HEK293 (cell line): ENCODE measurements at regions not wholly inside any gene's neighbourhood (a gene's known extent, or its start where the extent isn't known, plus 50 kb on each side); places are given as distances from the start of the nearest gene placed in this dataset.

Source experiments
- CTCF ChIA-PET: fragments of 350-600 bp; formaldehyde crosslinking; extraction: SDS; loops from one replicate; lab custom pipeline; 2021; ENCODE audit warnings: antibody characterized with exemption; lab: Yijun Ruan, JAX
- POLR2A ChIA-PET: fragments of 300-600 bp; formaldehyde crosslinking; extraction: SDS; loops from one replicate; lab custom pipeline; 2020; ENCODE audit warnings: antibody characterized with exemption, inconsistent platforms; lab: Yijun Ruan, JAX
- H3K27ac ChIP-seq: fragments of 200-500 bp; sonication (Bioruptor generic); 2 replicates; pipeline ENCODE4 v1.5.1; 2014; ENCODE audit warnings: low read depth, low read length, control low read depth, inconsistent platforms; ENCODE audit errors: extremely low read depth
- H3K36me3 ChIP-seq, 2 experiments: fragments of 200-500 bp in 1 of 2; sonication (Bioruptor generic) in 1 of 2; 1 replicate in 1 of 2; 2 replicates in 1 of 2; pipeline ENCODE4 v1.5.1; 2014 to 2017; ENCODE audit warnings: inconsistent platforms in 2 of 2, low read length in 2 of 2; ENCODE audit not compliant: control insufficient read depth in 2 of 2, insufficient read depth in 1 of 2
- H3K4me1 ChIP-seq: fragments of 200-500 bp; sonication (Bioruptor generic); 2 replicates; pipeline ENCODE4 v1.5.1; 2014; ENCODE audit warnings: mild to moderate bottlenecking, low read length, inconsistent platforms; ENCODE audit not compliant: control insufficient read depth, insufficient read depth
- H3K4me3 ChIP-seq: 2 replicates; pipeline ENCODE4 v1.5.1; 2011; ENCODE audit warnings: low read depth, mild to moderate bottlenecking, control low read depth, low read length, moderate library complexity
- H3K9me3 ChIP-seq: fragments of 200-500 bp; sonication (Bioruptor generic); 2 replicates; pipeline ENCODE4 v1.5.1; 2014; ENCODE audit warnings: low read depth, low read length, inconsistent platforms; ENCODE audit not compliant: control insufficient read depth, insufficient read depth
- GFI1B ChIP-seq: fragments of 450-650 bp; formaldehyde crosslinking; IDR thresholded peaks from 2 replicates; pipeline ENCODE4 v1.5.1; 2016; ENCODE audit warnings: missing biosample characterization, missing genetic modification characterization
- GLI2 ChIP-seq: fragments of 450-650 bp; formaldehyde crosslinking; IDR thresholded peaks from 2 replicates; pipeline ENCODE4; 2017; ENCODE audit warnings: missing biosample characterization, missing genetic modification characterization, low read depth, borderline replicate concordance
- HOXD13 ChIP-seq: sonication (generic); formaldehyde crosslinking; IDR thresholded peaks from 2 replicates; pipeline ENCODE4 v1.8.0; 2022; ENCODE audit warnings: missing genetic modification reagents, borderline replicate concordance
- IKZF3 ChIP-seq: fragments of 450-650 bp; IDR thresholded peaks from 2 replicates; pipeline ENCODE4 v1.5.0; 2018; ENCODE audit warnings: missing biosample characterization, mild to moderate bottlenecking, missing genetic modification characterization, moderate library complexity
- PRDM1 ChIP-seq: fragments of 450-650 bp; formaldehyde crosslinking; IDR thresholded peaks from 2 replicates; pipeline ENCODE4; 2016; ENCODE audit warnings: missing biosample characterization, missing genetic modification characterization
- YY2 ChIP-seq: fragments of 450-650 bp; formaldehyde crosslinking; IDR thresholded peaks from 2 replicates; pipeline ENCODE4 v1.5.1; 2016; ENCODE audit warnings: missing biosample characterization, missing genetic modification characterization
- ZNF114 ChIP-seq: fragments of 450-650 bp; formaldehyde crosslinking; IDR thresholded peaks from 2 replicates; pipeline ENCODE4 v1.5.0; 2017; ENCODE audit warnings: missing biosample characterization, missing genetic modification characterization
- ZNF19 ChIP-seq: fragments of 450-650 bp; formaldehyde crosslinking; IDR thresholded peaks from 2 replicates; pipeline ENCODE4; 2016; ENCODE audit warnings: missing biosample characterization, missing genetic modification characterization, low read depth
- ZNF354C ChIP-seq: fragments of 450-650 bp; formaldehyde crosslinking; IDR thresholded peaks from 2 replicates; pipeline ENCODE4 v1.5.1; 2016; ENCODE audit warnings: missing biosample characterization, missing genetic modification characterization, low read depth, borderline replicate concordance
- ZNF366 ChIP-seq: fragments of 450-650 bp; formaldehyde crosslinking; conservative IDR thresholded peaks from 2 replicates; pipeline ENCODE4 v1.5.1; 2016; ENCODE audit warnings: missing biosample characterization, missing genetic modification characterization
- ZNF416 ChIP-seq: fragments of 450-650 bp; formaldehyde crosslinking; IDR thresholded peaks from 2 replicates; pipeline ENCODE4 v1.5.1; 2016; ENCODE audit warnings: missing biosample characterization, missing genetic modification characterization
- ZNF510 ChIP-seq: fragments of 450-650 bp; formaldehyde crosslinking; IDR thresholded peaks from 2 replicates; pipeline ENCODE4 v1.5.1; 2018; ENCODE audit warnings: mild to moderate bottlenecking, missing genetic modification characterization, missing biosample characterization; ENCODE audit not compliant: insufficient replicate concordance
- ZNF701 ChIP-seq: fragments of 450-650 bp; formaldehyde crosslinking; IDR thresholded peaks from 2 replicates; pipeline ENCODE4 v1.5.1; 2016; ENCODE audit warnings: missing biosample characterization, missing genetic modification characterization
- ZNF768 ChIP-seq: fragments of 450-650 bp; formaldehyde crosslinking; IDR thresholded peaks from 2 replicates; pipeline ENCODE4 v1.5.1; 2018; ENCODE audit warnings: missing biosample characterization, mild to moderate bottlenecking, missing genetic modification characterization
- ZNF792 ChIP-seq: fragments of 450-650 bp; formaldehyde crosslinking; IDR thresholded peaks from 2 replicates; pipeline ENCODE4 v1.5.1; 2016; ENCODE audit warnings: missing biosample characterization, missing genetic modification characterization
- TF ChIP-seq, protein P1 (sequence below): fragments of 450-650 bp; formaldehyde crosslinking; IDR thresholded peaks from 2 replicates; pipeline ENCODE4 v1.5.1; 2016; ENCODE audit warnings: missing biosample characterization, missing genetic modification characterization
- TF ChIP-seq, protein P2 (sequence below): fragments of 450-650 bp; formaldehyde crosslinking; IDR thresholded peaks from 2 replicates; pipeline ENCODE4 v1.5.1; 2016; ENCODE audit warnings: missing biosample characterization, missing genetic modification characterization

DNA sequence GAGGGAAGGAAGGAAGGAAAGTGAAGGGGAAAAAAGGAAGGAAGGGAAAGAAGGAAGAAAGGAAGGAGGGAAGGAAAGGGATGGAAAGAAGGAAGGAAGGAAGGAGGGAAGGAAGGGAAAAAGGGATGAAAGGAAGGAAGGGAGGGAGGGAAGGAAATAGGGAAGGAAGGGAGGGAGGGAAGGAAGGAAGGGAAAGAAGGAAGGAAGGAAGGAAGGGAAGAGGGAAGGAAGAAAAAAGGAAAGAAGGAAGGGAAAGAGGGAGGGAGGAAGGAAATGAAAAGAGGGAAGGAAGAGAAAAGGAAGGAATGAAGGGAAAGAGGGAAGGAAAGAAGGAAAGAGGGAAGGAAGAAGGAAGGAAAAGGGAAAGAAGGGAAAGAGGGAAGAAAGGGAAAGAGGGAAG lies 136.9 kb downstream of the BARX1 start:
- Histone ChIP-seq H3K4me3 (no peak overlapping the region), H3K9me3 (no peaks in the 10 kb centered on the region), H3K4me1 (no peaks in the 10 kb centered on the region), H3K27ac (no peak overlapping the region)
- ChIA-PET POLR2A (no interaction called here), CTCF (no interaction called here)
- TF ChIP-seq ZNF701 (tag by site-specific recombination): no peak
- TF ChIP-seq PRDM1 (tag by site-specific recombination): 0 out of 2 replicates have a peak, but pooled peaks have one; percentile 11
- TF ChIP-seq ZNF366 (tag by site-specific recombination): peak; percentile 91
- TF ChIP-seq, all 188 proteins: peak for 2
- no peaks in the 10 kb centered on the region for H3K36me3 ChIP-seq

DNA sequence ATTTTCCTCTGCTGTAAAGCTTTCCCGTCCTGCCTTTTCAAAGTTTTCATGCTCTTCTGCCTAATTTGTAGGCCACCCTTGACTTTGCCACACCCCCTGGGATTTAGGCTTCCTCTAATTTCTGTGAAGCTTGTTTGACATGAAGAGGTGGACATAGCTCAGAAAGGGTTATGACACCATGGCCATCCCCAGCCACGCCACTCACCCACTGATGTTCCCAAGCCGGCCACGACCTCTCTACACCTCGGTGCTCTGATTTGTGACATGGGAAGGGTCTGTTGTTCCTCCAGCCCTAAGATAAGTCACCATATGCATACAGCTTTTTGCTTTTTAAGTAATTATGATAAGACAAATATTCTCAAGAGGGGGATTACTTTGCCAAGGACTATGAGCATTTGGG lies 139.5 kb downstream of the BARX1 start:
- TF ChIP-seq ZNF768 (tag by site-specific recombination) (no peak), ZNF416 (tag by site-specific recombination) (no peak)
- Histone ChIP-seq H3K4me3 (no peak overlapping the region), H3K27ac (no peak overlapping the region), H3K4me1 (no peaks in the 10 kb centered on the region), H3K36me3 (no peaks in the 10 kb centered on the region), H3K9me3 (no peaks in the 10 kb centered on the region)
- CTCF ChIA-PET: interaction anchor here (1.7 kb wide), 1 partner anchor 147 kb away, joined by 5 read pairs; no protein-coding TSS in a partner anchor
- POLR2A ChIA-PET: no interaction called here

DNA sequence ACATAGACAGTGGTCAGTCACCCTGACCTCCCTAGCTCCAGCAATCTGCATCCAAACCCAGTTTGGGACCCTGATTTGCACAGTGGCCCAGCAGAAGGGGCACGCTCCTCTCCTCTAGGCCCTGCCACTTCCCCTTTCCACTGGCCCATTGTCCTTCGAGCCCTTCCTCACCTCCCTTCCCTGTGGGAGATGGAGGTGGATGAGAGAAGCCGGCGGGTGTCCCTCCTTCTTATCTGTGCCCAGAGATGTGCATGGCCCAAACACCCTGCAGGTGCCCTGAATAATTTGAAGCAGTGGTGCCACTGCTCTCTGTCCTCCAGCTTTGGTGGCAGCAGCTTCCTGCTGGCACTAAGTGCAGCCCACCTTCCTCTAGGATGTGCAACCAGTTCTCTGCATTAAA lies 140.0 kb downstream of the BARX1 start:
- ChIA-PET CTCF (interaction anchor here (0.6 to 1.7 kb wide), 3 partner anchors 127 to 148 kb away, joined by 3 to 5 read pairs (median 3); no protein-coding TSS in a partner anchor), POLR2A (no interaction called here)
- no peak for TF ChIP-seq GFI1B (tag by site-specific recombination)
- no peak for TF ChIP-seq GLI2
- no peak for TF ChIP-seq ZNF114
- no peak for TF ChIP-seq YY2 (tag by site-specific recombination)
- TF ChIP-seq ZNF792 (tag by site-specific recombination): no peak
- no peak for TF ChIP-seq HOXD13
- TF ChIP-seq ZNF19 (tag by site-specific recombination): no peak
- no peak for TF ChIP-seq IKZF3 (tag by site-specific recombination)
- TF ChIP-seq PRDM1 (tag by site-specific recombination): no peak
- TF ChIP-seq, protein P1, sequence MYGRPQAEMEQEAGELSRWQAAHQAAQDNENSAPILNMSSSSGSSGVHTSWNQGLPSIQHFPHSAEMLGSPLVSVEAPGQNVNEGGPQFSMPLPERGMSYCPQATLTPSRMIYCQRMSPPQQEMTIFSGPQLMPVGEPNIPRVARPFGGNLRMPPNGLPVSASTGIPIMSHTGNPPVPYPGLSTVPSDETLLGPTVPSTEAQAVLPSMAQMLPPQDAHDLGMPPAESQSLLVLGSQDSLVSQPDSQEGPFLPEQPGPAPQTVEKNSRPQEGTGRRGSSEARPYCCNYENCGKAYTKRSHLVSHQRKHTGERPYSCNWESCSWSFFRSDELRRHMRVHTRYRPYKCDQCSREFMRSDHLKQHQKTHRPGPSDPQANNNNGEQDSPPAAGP: no peak
- TF ChIP-seq ZNF354C (tag by site-specific recombination): no peak
- TF ChIP-seq ZNF768 (tag by site-specific recombination): no peak
- TF ChIP-seq ZNF510 (tag by site-specific recombination): no peak
- TF ChIP-seq, protein P2, sequence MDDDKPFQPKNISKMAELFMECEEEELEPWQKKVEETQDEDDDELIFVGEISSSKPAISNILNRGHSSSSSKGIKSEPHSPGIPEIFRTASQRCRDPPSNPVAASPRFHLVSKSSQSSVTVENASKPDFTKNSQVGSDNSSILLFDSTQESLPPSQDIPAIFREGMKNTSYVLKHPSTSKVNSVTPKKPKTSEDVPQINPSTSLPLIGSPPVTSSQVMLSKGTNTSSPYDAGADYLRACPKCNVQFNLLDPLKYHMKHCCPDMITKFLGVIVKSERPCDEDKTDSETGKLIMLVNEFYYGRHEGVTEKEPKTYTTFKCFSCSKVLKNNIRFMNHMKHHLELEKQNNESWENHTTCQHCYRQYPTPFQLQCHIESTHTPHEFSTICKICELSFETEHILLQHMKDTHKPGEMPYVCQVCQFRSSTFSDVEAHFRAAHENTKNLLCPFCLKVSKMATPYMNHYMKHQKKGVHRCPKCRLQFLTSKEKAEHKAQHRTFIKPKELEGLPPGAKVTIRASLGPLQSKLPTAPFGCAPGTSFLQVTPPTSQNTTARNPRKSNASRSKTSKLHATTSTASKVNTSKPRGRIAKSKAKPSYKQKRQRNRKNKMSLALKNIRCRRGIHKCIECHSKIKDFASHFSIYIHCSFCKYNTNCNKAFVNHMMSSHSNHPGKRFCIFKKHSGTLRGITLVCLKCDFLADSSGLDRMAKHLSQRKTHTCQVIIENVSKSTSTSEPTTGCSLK (tag by site-specific recombination): no peak
- Histone ChIP-seq H3K27ac (no peak overlapping the region), H3K4me1 (no peaks in the 10 kb centered on the region), H3K4me3 (no peak overlapping the region), H3K36me3 (no peaks in the 10 kb centered on the region), H3K9me3 (no peaks in the 10 kb centered on the region)
